Cardiac septum (tissue), 1 donor: ENCODE measurements at regions not wholly inside any gene's neighbourhood (a gene's known extent, or its start where the extent isn't known, plus 50 kb on each side); places are given as distances from the start of the nearest gene placed in this dataset.
"Not testable (repeated sequence)": the region's sequence is repeated elsewhere in the genome, so short reads cannot be mapped to it uniquely, and the experiment has no call there.

Source experiments
- DNase-seq: peaks from one replicate; pipeline ENCODE4 v3.0.0-alpha.2; 2020; ENCODE audit warnings: low spot score
- intact Hi-C: fragments of 100-400 bp; cut with DNase I; formaldehyde crosslinking; loops from one replicate; pipeline ENCODE4 v1.14.0; 2022
- donor health status: DM: no; HTN: no; CAD: no.

DNA sequence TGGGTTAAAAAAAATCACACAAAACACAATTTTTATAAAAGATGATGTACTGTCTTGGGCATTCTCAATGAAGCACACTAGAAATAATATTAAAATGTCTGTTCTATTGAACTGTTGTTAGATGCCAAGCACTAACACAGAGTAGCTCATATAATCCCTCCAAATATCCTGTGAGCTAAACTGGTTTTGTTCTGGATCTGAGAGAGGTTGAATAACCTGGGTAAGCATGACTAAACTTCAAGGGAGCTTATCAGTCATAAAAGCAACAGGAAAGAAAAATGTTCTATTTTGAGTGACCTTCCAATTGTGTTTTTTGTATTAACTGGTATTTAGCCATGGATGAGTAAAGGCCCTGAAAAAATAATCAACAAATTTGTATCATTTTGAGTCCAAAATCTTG, 175.3 kb downstream of the SMC2 start:
- no peak for DNase-seq
- intact Hi-C loops, result no loop called here

DNA sequence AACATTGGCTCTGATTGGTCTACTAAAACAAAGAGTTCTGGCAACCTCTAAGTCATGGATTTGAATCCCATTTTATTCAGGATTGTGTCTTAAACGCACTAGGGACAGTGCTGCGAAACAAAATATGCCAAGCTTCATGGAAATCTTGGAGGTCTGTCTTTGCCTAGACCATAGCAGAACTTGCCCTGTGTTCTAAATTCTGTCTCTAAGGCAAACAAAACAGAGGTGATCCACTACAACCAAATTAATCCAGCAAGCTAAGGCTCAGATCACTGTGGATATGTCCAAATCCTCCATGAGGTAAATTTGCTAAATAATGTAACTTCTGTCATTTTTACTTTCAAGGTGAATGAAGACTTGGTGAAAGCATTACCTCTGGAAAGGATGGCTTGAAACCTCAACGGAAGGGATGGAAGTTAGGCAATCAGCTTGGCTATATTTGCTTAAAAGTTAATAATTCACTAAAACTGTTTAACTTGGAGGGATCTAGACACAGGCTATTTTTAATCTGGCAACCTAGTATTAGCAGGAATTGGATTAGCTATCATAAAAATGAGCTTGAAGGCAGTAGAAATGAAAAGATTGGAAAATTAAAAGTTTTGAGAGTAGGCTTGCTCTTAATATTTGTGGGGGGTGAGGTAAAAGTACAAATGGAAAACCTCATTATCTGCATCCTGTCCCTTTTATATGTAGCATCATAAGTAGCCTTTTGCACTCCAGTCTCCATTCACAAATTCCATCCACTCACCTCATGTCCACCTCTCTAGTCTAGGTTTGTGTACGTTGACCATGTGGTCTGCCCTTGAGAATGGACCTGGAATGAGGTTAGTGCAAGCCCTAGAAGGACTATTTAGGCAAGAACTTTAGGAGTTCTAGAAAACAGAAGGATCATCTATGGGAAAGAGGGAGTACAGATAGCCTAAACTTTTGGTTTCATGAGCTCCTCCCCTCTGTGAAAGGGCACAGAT, 176.2 kb downstream of the SMC2 start:
- intact Hi-C loops, result no loop called here

DNA sequence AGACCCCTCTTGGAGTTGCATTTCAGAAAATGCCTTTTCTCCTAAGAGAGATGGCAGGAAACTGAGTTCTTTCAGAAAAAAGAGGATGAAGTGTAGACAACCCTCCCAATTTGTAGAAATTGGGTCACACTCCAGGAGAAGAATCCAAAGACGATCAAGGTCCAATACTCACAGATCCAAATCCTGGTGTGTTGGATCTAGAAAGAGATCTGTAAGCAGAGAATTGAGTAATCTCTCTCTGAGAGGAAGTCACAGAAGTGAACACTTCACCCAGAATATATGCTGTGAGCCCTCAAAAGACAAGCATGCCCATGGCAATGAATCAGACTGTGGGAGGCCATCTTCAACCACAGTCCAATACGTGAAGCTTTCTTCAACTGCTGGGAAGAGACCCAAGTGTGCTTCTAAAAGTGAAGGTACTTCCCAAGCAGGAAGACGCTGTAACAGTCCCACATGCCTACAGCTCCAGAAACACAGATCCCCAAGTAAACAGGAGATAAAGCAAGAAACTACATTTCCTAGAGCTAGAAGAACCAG, 182.7 kb downstream of the SMC2 start:
- intact Hi-C loops, result no loop called here
- no peak for DNase-seq

More for the DNA sequence above, 176.2 kb downstream of the SMC2 start:
- DNase-seq, result no peak

DNA sequence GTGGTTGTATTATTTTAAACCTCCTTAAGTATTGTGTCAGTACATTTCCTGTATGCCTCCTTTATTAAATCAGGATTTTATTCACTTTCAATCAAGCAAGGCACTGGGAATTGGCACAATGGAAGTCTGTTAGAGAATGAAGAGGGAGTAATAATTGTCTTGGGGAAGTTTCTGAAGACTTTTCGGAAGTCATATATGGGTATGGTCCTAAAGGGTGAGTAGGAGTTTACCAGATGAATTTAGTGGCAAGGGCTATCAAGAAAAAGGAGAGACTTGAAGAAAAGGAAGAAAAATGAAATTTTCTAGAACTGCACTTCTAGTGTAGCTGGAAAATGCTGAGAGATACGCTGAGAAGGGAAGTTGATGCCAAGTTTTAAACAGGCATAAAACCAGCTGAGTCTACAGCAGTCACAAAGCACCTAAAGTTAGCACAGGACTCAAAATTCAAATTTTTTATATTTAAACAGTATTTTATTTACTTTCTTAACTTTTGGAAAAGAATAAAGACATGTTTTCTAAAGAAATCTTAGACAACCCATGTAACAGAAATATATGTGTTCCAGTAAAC, 184.9 kb downstream of the SMC2 start:
- intact Hi-C loops, result no loop called here
- DNase-seq, result no peak

DNA sequence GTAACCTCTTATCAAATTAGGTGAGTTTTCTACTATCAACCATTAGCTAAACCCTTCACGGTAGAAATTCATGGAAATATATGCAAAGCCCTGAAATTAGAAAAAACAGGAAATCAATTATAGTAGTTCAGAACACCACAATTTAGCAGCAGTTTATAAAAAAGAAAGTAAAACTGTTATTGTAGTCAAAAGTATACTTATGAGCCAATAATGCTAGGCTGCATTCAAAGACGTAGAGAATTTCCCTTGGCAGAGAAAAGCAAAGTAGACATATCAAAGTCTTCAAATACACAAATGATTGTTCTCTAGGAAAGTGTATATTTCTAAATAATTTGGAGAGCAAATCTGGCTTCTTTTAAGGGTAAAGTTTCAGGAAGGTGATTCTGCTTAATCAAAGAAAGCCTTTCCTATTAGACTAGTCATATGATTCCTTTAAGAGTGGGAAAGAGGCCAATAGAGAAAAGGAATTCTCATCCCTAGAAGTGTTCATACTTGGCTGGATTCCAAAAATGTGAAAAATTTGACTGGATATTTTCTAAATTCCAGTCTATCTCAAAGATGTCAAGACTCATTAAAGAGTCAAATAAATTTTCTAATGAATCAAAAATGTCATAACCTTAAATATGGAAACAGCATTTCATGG, 185.5 kb downstream of the SMC2 start:
- DNase-seq, result no peak
- intact Hi-C loops, result no loop called here

DNA sequence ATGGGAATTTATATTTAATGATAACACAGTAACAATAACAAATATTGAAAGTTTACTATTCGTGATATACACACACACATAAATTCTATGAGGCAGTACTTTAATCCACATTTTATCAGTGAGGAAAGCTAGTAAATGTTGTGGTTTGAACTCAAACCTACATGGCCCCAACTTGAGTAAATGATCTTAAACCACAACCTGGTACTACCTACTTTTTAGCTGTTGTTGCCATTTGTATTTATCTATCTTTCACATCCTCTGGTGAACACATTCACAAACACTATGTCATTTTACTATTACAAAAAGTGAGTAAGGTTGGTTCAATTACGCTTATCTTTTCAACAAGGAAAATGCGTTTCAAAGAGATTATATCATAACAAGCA, 186.1 kb downstream of the SMC2 start:
- intact Hi-C loops, result no loop called here

GRCh38 chr9:104280711-104281110, 186.6 kb downstream of the SMC2 start:
- no peak for DNase-seq
- intact Hi-C loops, result no loop called here

More for the DNA sequence above, 186.1 kb downstream of the SMC2 start:
- DNase-seq, result no peak

GRCh38 chr9:104286187-104286586, 192.1 kb downstream of the SMC2 start:
- no peak for DNase-seq
- intact Hi-C loops, result no loop called here

- no peak for DNase-seq
- intact Hi-C loops, result no loop called here
These were observed 192.7 kb downstream of the SMC2 start for GRCh38 chr9:104286799-104287198.

- intact Hi-C loops, result no loop called here
These were observed 193.3 kb downstream of the SMC2 start for GRCh38 chr9:104287253-104287878.

DNA sequence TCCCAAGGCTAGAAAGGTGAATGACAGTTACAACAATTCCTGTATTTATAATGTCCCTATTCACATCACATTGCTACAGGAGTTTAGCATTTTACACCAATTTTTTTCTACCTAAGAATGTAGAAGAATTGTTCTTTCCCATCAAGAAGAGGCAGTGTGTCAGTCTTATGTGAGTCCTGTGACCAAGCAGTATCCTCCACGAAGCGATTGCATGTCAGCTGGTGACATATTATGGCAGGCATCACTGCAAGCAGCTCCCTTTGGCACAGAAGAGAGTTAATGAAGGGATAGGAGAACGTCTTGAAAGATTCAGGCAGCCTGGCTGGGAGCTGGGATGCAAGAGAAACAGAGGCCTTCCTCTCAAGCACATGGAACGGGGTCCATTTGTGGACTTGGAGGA, 199.8 kb downstream of the SMC2 start:
- no peak for DNase-seq
- intact Hi-C loops, result no loop called here

More at GRCh38 chr9:104287253-104287878, 193.3 kb downstream of the SMC2 start:
- DNase-seq, result no peak

GRCh38 chr9:104300124-104300523, 203.9 kb upstream of the OR13F1 start:
- no peak for DNase-seq
- intact Hi-C loops, result no loop called here

- intact Hi-C loops, result no loop called here
- DNase-seq, result no peak
These were observed 202.3 kb upstream of the OR13F1 start for GRCh38 chr9:104301755-104302154.

DNA sequence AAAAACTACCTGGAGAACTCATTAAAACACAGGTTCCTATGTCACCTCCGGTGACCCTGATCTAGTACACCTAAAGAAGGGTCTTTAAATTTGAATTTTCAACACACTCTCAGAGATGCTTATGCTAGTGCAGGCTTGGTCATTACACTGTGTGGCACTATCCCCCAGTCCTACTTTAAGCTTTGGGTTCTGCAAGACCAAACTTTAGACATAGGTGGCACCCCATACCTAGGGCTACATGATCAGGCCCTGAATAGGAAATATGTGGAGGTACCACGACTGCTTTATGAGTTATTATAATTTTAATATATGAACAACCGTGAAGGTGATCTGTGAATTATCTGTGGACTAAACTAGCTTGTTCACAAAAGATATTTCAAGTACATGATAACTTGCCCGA, 201.3 kb upstream of the OR13F1 start:
- intact Hi-C loops, result no loop called here
- no peak for DNase-seq

- intact Hi-C loops, result no loop called here
- no peak for DNase-seq
These were observed 199.1 kb upstream of the OR13F1 start for GRCh38 chr9:104304925-104305324.

GRCh38 chr9:104313396-104314110, 190.5 kb upstream of the OR13F1 start:
- intact Hi-C loops, result no loop called here

DNA sequence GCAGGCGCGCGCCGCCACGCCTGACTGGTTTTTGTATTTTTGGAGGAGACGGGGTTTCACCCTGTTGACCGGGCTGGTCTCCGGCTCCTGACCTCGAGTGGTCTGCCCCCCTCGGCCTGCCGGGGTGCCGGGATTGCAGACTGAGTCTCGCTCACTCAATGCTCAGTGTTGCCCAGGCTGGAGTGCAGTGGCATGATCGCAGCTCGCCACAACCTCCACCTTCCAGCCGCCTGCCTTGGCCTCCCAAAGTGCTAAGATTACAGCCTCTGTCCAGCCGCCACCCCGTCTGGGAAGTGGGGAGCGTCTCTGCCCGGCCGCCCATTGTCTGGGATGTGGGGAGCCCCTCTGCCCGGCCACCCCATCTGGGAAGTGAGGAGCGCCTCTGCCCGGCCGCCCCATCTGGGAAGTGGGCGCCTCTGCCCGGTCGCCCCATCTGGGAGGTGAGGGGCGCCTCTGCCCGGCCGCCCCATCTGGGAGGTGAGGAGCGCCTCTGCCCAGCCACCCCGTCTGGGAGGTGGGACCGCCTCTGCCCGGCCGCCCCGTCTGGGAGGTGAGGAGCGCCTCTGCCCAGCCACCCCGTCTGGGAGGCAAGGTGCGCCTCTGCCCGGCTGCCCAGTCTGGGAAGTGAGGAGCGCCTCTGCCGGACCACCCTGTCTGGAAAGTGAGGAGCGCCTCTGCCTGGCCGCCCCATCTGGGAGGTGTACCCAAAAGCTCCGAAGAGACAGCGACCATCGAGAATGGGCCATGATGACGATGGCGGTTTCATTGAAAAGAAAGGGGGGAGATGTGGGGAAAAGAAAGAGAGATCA, 187.7 kb upstream of the OR13F1 start:
- DNase-seq, intact Hi-C loops: not testable (repeated sequence)

More at GRCh38 chr9:104313396-104314110, 190.5 kb upstream of the OR13F1 start:
- no peak for DNase-seq

DNA sequence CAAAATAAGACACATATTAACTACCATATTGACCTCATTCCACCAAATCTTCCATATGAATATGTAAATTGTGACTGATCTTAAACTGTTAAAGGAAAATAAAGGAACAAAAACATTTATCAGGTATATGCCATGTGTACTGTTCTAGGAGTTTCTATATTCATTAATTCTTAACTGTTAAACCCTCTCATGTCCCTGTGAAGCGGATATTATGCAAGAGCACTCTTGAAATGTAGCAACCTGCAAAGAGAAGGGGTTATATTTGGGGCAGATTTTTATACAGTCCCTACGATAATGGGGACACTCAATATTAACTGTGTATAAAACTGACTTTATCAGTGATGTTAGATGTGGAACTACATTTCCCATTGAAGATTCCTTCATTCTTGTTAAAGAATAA, 184.9 kb upstream of the OR13F1 start:
- intact Hi-C loops, result no loop called here
- DNase-seq, result no peak
